ENCODE measurements at regions not wholly inside any gene's neighbourhood (a gene's known extent, or its start where the extent isn't known, plus 50 kb on each side); places are given as distances from the start of the nearest gene placed in this dataset.

GRCh38 chr2:129768036-129768386 lies 211.5 kb upstream of the RAB6C start:
- TF ChIP-seq ZNF274 (IDR thresholded peaks at IDR 0.05; ENCODE audit: low read depth, low read length), result no peak
- H3K4me3 ChIP-seq (ENCODE audit: low read length), result no peak overlapping the region

GRCh38 chr2:129768485-129769184 lies 210.8 kb upstream of the RAB6C start:
- no peak overlapping the region for H3K4me3 ChIP-seq (ENCODE audit: low read length)
- no peak for TF ChIP-seq ZNF274 (IDR thresholded peaks at IDR 0.05; ENCODE audit: low read depth, low read length)

- H3K4me3 ChIP-seq (ENCODE audit: low read length), result no peak overlapping the region
- no peak for TF ChIP-seq ZNF274 (IDR thresholded peaks at IDR 0.05; ENCODE audit: low read depth, low read length)
Measured at GRCh38 chr2:129769185-129769991, 210.1 kb upstream of the RAB6C start.

- no peak for TF ChIP-seq ZNF274 (IDR thresholded peaks at IDR 0.05; ENCODE audit: low read depth, low read length)
Measured at GRCh38 chr2:129771418-129772189, 207.9 kb upstream of the RAB6C start.

GRCh38 chr2:129772190-129772579 lies 207.3 kb upstream of the RAB6C start:
- no peak overlapping the region for H3K4me3 ChIP-seq (ENCODE audit: low read length)
- TF ChIP-seq ZNF274 (IDR thresholded peaks at IDR 0.05; ENCODE audit: low read depth, low read length), result no peak

More at GRCh38 chr2:129771418-129772189, 207.9 kb upstream of the RAB6C start:
- H3K4me3 ChIP-seq (ENCODE audit: low read length), result no peak overlapping the region

- no peak overlapping the region for H3K4me3 ChIP-seq (ENCODE audit: low read length)
- TF ChIP-seq ZNF274 (IDR thresholded peaks at IDR 0.05; ENCODE audit: low read depth, low read length), result no peak
Measured at GRCh38 chr2:129775952-129776653, 203.4 kb upstream of the RAB6C start.

- no peak for TF ChIP-seq ZNF274 (IDR thresholded peaks at IDR 0.05; ENCODE audit: low read depth, low read length)
- H3K4me3 ChIP-seq (ENCODE audit: low read length), result no peak overlapping the region
Measured at GRCh38 chr2:129777146-129777545, 202.3 kb upstream of the RAB6C start.

GRCh38 chr2:129777762-129778583 lies 201.5 kb upstream of the RAB6C start:
- H3K4me3 ChIP-seq (ENCODE audit: low read length), result no peak overlapping the region
- no peak for TF ChIP-seq ZNF274 (IDR thresholded peaks at IDR 0.05; ENCODE audit: low read depth, low read length)

- H3K4me3 ChIP-seq (ENCODE audit: low read length), result no peak overlapping the region
- TF ChIP-seq ZNF274 (IDR thresholded peaks at IDR 0.05; ENCODE audit: low read depth, low read length), result no peak
Measured at GRCh38 chr2:129778584-129778877, 200.9 kb upstream of the RAB6C start.

GRCh38 chr2:129779783-129780182 lies 199.7 kb upstream of the RAB6C start:
- TF ChIP-seq ZNF274 (IDR thresholded peaks at IDR 0.05; ENCODE audit: low read depth, low read length), result no peak
- no peak overlapping the region for H3K4me3 ChIP-seq (ENCODE audit: low read length)

- H3K4me3 ChIP-seq (ENCODE audit: low read length), result no peak overlapping the region
- no peak for TF ChIP-seq ZNF274 (IDR thresholded peaks at IDR 0.05; ENCODE audit: low read depth, low read length)
Measured at GRCh38 chr2:129780316-129781270, 198.9 kb upstream of the RAB6C start.

Measured in GM08714 (cell line).